ENCODE measurements at regions not wholly inside any gene's neighbourhood (a gene's known extent, or its start where the extent isn't known, plus 50 kb on each side); places are given as distances from the start of the nearest gene placed in this dataset.

DNA sequence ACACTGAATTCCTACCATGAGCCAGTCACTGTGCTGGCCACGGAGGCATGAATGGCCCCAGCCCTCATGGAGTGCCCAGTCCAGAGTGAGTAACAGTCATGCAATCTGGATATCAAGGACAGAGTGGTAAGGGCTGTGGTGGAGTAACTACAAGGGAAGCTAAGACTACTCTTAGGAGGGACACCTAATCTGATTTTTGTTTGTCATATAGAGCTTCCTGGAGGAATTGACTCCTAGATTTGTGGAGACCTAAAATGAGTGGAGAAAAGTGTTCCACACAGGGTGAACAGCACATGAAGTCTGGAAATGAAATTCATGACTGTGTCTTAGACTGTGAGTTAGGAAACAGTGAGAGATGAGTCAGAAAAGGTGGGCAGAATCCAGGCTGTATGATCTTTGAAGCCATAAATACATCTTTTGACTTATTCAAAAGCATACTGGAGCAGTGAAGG lies 219.9 kb downstream of the NFKBIZ start:
- no peaks in the 10 kb centered on the region for H3K9me3 ChIP-seq (ENCODE audit: control insufficient read depth, low read length)
- no peaks in the 10 kb centered on the region for H3K36me3 Mint-ChIP-seq (ENCODE audit: low read depth)
- 75 to 100% methylated on average over 1 of the region's 1 CpG for WGBS, 2 experiments (ENCODE audit: insufficient coverage in 1 of 2, insufficient read length in 1 of 2)
- no peaks in the 10 kb centered on the region for H3K4me1 ChIP-seq (ENCODE audit: control insufficient read depth, insufficient read depth, low read length)
- H3K9me3 Mint-ChIP-seq: peaks cover 5% of the 10 kb centered on the region
- H3K36me3 ChIP-seq (ENCODE audit: control insufficient read depth, insufficient read depth, low read length): no peaks in the 10 kb centered on the region
- H3K9ac ChIP-seq (ENCODE audit: extremely low read depth, low read length, poor library complexity, severe bottlenecking): no peak overlapping the region
- H3K4me3 Mint-ChIP-seq: no peak overlapping the region
- no peak for DNase-seq
- no peak overlapping the region for H3K27ac ChIP-seq (ENCODE audit: low read depth, low read length)
- H3K27me3 ChIP-seq (ENCODE audit: control insufficient read depth, insufficient read depth, low read length, poor library complexity, severe bottlenecking): no peaks in the 10 kb centered on the region
- no peaks in the 10 kb centered on the region for H3K4me1 Mint-ChIP-seq
- TF ChIP-seq, protein P1, sequence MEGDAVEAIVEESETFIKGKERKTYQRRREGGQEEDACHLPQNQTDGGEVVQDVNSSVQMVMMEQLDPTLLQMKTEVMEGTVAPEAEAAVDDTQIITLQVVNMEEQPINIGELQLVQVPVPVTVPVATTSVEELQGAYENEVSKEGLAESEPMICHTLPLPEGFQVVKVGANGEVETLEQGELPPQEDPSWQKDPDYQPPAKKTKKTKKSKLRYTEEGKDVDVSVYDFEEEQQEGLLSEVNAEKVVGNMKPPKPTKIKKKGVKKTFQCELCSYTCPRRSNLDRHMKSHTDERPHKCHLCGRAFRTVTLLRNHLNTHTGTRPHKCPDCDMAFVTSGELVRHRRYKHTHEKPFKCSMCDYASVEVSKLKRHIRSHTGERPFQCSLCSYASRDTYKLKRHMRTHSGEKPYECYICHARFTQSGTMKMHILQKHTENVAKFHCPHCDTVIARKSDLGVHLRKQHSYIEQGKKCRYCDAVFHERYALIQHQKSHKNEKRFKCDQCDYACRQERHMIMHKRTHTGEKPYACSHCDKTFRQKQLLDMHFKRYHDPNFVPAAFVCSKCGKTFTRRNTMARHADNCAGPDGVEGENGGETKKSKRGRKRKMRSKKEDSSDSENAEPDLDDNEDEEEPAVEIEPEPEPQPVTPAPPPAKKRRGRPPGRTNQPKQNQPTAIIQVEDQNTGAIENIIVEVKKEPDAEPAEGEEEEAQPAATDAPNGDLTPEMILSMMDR (conservative IDR thresholded peaks at IDR 0.05): no peak
- no peak overlapping the region for H3K27ac Mint-ChIP-seq
- peaks cover 2% of the 10 kb centered on the region for H3K27me3 Mint-ChIP-seq (ENCODE audit: insufficient read depth)
- no peak overlapping the region for H3K4me3 ChIP-seq (ENCODE audit: low read length)

DNA sequence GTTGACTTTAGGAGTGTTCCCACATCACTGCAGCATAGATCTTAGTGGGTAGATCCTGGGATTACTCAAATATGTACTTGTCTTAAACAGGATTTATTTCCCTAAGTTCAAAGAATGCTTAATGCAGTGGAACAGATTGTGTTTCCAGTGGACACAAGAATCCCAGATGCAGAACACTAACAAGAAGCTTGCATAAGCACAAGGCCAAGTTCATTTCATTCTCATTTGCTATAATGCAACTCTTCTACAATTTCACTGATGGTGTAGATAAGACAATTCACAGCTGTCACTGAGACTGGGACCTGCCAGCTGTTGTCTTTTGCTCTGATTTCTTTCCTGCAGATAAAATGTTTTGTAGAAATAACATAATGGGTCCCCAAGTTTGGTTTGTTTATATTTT lies 225.6 kb downstream of the NFKBIZ start:
- no peaks in the 10 kb centered on the region for H3K27me3 Mint-ChIP-seq (ENCODE audit: insufficient read depth)
- Histone ChIP-seq H3K27ac (ENCODE audit: low read depth, low read length) (no peak overlapping the region), H3K4me3 (ENCODE audit: low read length) (no peak overlapping the region), H3K27me3 (ENCODE audit: control insufficient read depth, insufficient read depth, low read length, poor library complexity, severe bottlenecking) (no peaks in the 10 kb centered on the region), H3K36me3 (ENCODE audit: control insufficient read depth, insufficient read depth, low read length) (no peaks in the 10 kb centered on the region), H3K9me3 (ENCODE audit: control insufficient read depth, low read length) (no peaks in the 10 kb centered on the region), H3K9ac (ENCODE audit: extremely low read depth, low read length, poor library complexity, severe bottlenecking) (no peak overlapping the region), H3K4me1 (ENCODE audit: control insufficient read depth, insufficient read depth, low read length) (no peaks in the 10 kb centered on the region)
- no peaks in the 10 kb centered on the region for H3K36me3 Mint-ChIP-seq (ENCODE audit: low read depth)
- H3K4me3 Mint-ChIP-seq: no peak overlapping the region
- no peak for DNase-seq
- TF ChIP-seq, protein P1 (conservative IDR thresholded peaks at IDR 0.05): no peak
- H3K9me3 Mint-ChIP-seq: peaks cover 8% of the 10 kb centered on the region
- no peak overlapping the region for H3K27ac Mint-ChIP-seq
- H3K4me1 Mint-ChIP-seq: peaks cover 10% of the 10 kb centered on the region

DNA sequence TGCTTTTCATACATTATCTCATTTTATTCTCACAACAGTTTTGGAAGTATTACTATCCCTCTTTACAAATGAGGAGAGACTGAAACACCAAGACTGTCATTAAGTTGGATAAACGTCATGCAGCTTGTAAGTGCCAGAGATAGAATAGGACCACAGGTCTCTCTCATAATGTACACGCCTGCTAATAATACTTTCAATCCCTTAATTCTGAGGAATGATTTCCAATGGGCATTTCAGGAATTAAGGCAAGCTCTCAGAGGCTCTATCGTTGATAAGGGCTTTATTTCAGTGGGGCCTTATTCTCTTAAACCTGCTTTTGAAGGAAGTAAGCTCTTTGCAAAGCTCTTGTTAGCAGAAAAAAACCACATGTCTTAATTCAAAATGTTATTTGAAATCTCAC lies 229.1 kb downstream of the NFKBIZ start:
- 89 to 94% methylated on average over 2 to 3 of the region's 3 CpGs for WGBS, 2 experiments (ENCODE audit: insufficient coverage in 1 of 2, insufficient read length in 1 of 2)
- H3K36me3 Mint-ChIP-seq (ENCODE audit: low read depth): no peaks in the 10 kb centered on the region
- Histone ChIP-seq H3K9me3 (ENCODE audit: control insufficient read depth, low read length) (no peaks in the 10 kb centered on the region), H3K27me3 (ENCODE audit: control insufficient read depth, insufficient read depth, low read length, poor library complexity, severe bottlenecking) (no peaks in the 10 kb centered on the region), H3K36me3 (ENCODE audit: control insufficient read depth, insufficient read depth, low read length) (no peaks in the 10 kb centered on the region), H3K4me3 (ENCODE audit: low read length) (no peak overlapping the region), H3K9ac (ENCODE audit: extremely low read depth, low read length, poor library complexity, severe bottlenecking) (no peak overlapping the region), H3K27ac (ENCODE audit: low read depth, low read length) (no peak overlapping the region), H3K4me1 (ENCODE audit: control insufficient read depth, insufficient read depth, low read length) (no peaks in the 10 kb centered on the region)
- H3K9me3 Mint-ChIP-seq: peaks cover 3% of the 10 kb centered on the region
- peaks cover 10% of the 10 kb centered on the region for H3K4me1 Mint-ChIP-seq
- H3K27me3 Mint-ChIP-seq (ENCODE audit: insufficient read depth): no peaks in the 10 kb centered on the region
- no peak for DNase-seq
- H3K4me3 Mint-ChIP-seq: no peak overlapping the region
- H3K27ac Mint-ChIP-seq: no peak overlapping the region
- TF ChIP-seq, protein P1 (conservative IDR thresholded peaks at IDR 0.05): no peak

Measured in endodermal cell (in vitro differentiated cells).